ENCODE measurements at regions not wholly inside any gene's neighbourhood (a gene's known extent, or its start where the extent isn't known, plus 50 kb on each side); places are given as distances from the start of the nearest gene placed in this dataset.

GRCh38 chr18:78703291-78703690 is 276.3 kb upstream of the SALL3 start:
- H3K4me1 ChIP-seq (ENCODE audit: insufficient read depth, low read length) = no peaks in the 10 kb centered on the region
- no peak overlapping the region for H3K4me3 ChIP-seq (ENCODE audit: low read depth in 1 of 2, low read length in 2 of 2)
- H4K20me1 ChIP-seq (ENCODE audit: insufficient read depth, low read length) = no peaks in the 10 kb centered on the region
- no peak overlapping the region for H3K9ac ChIP-seq (ENCODE audit: low read depth, low read length)
- TF ChIP-seq EZH2 (IDR thresholded peaks at IDR 0.05; ENCODE audit: borderline replicate concordance, low read depth, low read length, severe bottlenecking) (no peak), CTCF (IDR thresholded peaks at IDR 0.05; ENCODE audit: borderline replicate concordance, extremely low read depth, low read length, poor library complexity, severe bottlenecking) (no peak)
- DNase-seq (no peak), ATAC-seq (ENCODE audit: insufficient read depth, low read depth) (no peak)
- no peak overlapping the region for H3K27ac ChIP-seq (ENCODE audit: low read length)
- H3K36me3 ChIP-seq (ENCODE audit: insufficient read depth, low read length) = no peaks in the 10 kb centered on the region
- H3K79me2 ChIP-seq (ENCODE audit: insufficient read depth, low read length) = no peaks in the 10 kb centered on the region
- no peak overlapping the region for H3K4me2 ChIP-seq (ENCODE audit: insufficient read depth, low read length)
- no peaks in the 10 kb centered on the region for H3K9me3 ChIP-seq (ENCODE audit: insufficient read depth, low read length, severe bottlenecking)
- H2AFZ ChIP-seq (ENCODE audit: low read depth, low read length) = no peak overlapping the region
- no peaks in the 10 kb centered on the region for H3K27me3 ChIP-seq (ENCODE audit: insufficient read depth, low read length, poor library complexity)

- ATAC-seq (ENCODE audit: insufficient read depth, low read depth) (no peak), DNase-seq (no peak)
- H3K27ac ChIP-seq (ENCODE audit: low read length) = no peak overlapping the region
- H3K36me3 ChIP-seq (ENCODE audit: insufficient read depth, low read length) = no peaks in the 10 kb centered on the region
- no peaks in the 10 kb centered on the region for H3K4me1 ChIP-seq (ENCODE audit: insufficient read depth, low read length)
- H4K20me1 ChIP-seq (ENCODE audit: insufficient read depth, low read length) = no peaks in the 10 kb centered on the region
- no peaks in the 10 kb centered on the region for H3K79me2 ChIP-seq (ENCODE audit: insufficient read depth, low read length)
- H2AFZ ChIP-seq (ENCODE audit: low read depth, low read length) = no peak overlapping the region
- no peak overlapping the region for H3K9ac ChIP-seq (ENCODE audit: low read depth, low read length)
- H3K4me3 ChIP-seq (ENCODE audit: low read depth in 1 of 2, low read length in 2 of 2) = no peak overlapping the region
- TF ChIP-seq EZH2 (IDR thresholded peaks at IDR 0.05; ENCODE audit: borderline replicate concordance, low read depth, low read length, severe bottlenecking) (no peak), CTCF (IDR thresholded peaks at IDR 0.05; ENCODE audit: borderline replicate concordance, extremely low read depth, low read length, poor library complexity, severe bottlenecking) (no peak)
- no peak overlapping the region for H3K4me2 ChIP-seq (ENCODE audit: insufficient read depth, low read length)
- no peaks in the 10 kb centered on the region for H3K27me3 ChIP-seq (ENCODE audit: insufficient read depth, low read length, poor library complexity)
- no peaks in the 10 kb centered on the region for H3K9me3 ChIP-seq (ENCODE audit: insufficient read depth, low read length, severe bottlenecking)
Observed at GRCh38 chr18:78704971-78705461, 274.6 kb upstream of the SALL3 start.

GRCh38 chr18:78709261-78709809 is 270.3 kb upstream of the SALL3 start:
- no peak for ATAC-seq (ENCODE audit: insufficient read depth, low read depth)
- no peak overlapping the region for H3K9ac ChIP-seq (ENCODE audit: low read depth, low read length)
- H3K27me3 ChIP-seq (ENCODE audit: insufficient read depth, low read length, poor library complexity) = no peaks in the 10 kb centered on the region
- TF ChIP-seq EZH2 (IDR thresholded peaks at IDR 0.05; ENCODE audit: borderline replicate concordance, low read depth, low read length, severe bottlenecking) (no peak), CTCF (IDR thresholded peaks at IDR 0.05; ENCODE audit: borderline replicate concordance, extremely low read depth, low read length, poor library complexity, severe bottlenecking) (no peak)
- no peaks in the 10 kb centered on the region for H4K20me1 ChIP-seq (ENCODE audit: insufficient read depth, low read length)
- H3K9me3 ChIP-seq (ENCODE audit: insufficient read depth, low read length, severe bottlenecking) = no peaks in the 10 kb centered on the region
- no peak overlapping the region for H3K4me2 ChIP-seq (ENCODE audit: insufficient read depth, low read length)
- H3K36me3 ChIP-seq (ENCODE audit: insufficient read depth, low read length) = no peaks in the 10 kb centered on the region
- no peaks in the 10 kb centered on the region for H3K4me1 ChIP-seq (ENCODE audit: insufficient read depth, low read length)
- DNase-seq = no peak
- H3K4me3 ChIP-seq (ENCODE audit: low read depth in 1 of 2, low read length in 2 of 2) = no peak overlapping the region
- no peak overlapping the region for H3K27ac ChIP-seq (ENCODE audit: low read length)
- no peaks in the 10 kb centered on the region for H3K79me2 ChIP-seq (ENCODE audit: insufficient read depth, low read length)
- H2AFZ ChIP-seq (ENCODE audit: low read depth, low read length) = no peak overlapping the region

Data from DND-41 (cell line).